ENCODE measurements at regions not wholly inside any gene's neighbourhood (a gene's known extent, or its start where the extent isn't known, plus 50 kb on each side); places are given as distances from the start of the nearest gene placed in this dataset.

GRCh38 chr7:22879709-22880306 is 57.2 kb upstream of the TOMM7 start:
- TF ChIP-seq POLR2A (IDR thresholded peaks at IDR 0.05) (no peak), POLR2AphosphoS5 (IDR thresholded peaks at IDR 0.05) (no peak)
- TF ChIP-seq, protein P1, sequence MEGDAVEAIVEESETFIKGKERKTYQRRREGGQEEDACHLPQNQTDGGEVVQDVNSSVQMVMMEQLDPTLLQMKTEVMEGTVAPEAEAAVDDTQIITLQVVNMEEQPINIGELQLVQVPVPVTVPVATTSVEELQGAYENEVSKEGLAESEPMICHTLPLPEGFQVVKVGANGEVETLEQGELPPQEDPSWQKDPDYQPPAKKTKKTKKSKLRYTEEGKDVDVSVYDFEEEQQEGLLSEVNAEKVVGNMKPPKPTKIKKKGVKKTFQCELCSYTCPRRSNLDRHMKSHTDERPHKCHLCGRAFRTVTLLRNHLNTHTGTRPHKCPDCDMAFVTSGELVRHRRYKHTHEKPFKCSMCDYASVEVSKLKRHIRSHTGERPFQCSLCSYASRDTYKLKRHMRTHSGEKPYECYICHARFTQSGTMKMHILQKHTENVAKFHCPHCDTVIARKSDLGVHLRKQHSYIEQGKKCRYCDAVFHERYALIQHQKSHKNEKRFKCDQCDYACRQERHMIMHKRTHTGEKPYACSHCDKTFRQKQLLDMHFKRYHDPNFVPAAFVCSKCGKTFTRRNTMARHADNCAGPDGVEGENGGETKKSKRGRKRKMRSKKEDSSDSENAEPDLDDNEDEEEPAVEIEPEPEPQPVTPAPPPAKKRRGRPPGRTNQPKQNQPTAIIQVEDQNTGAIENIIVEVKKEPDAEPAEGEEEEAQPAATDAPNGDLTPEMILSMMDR (IDR thresholded peaks at IDR 0.05), result no peak
